ENCODE measurements at regions not wholly inside any gene's neighbourhood (a gene's known extent, or its start where the extent isn't known, plus 50 kb on each side); places are given as distances from the start of the nearest gene placed in this dataset.

- TF ChIP-seq CTCF (IDR thresholded peaks at IDR 0.05 in 8 of 11, conservative IDR thresholded peaks at IDR 0.05 in 3 of 11) (no peak), POLR2AphosphoS5 (IDR thresholded peaks at IDR 0.05) (no peak)
Observed at GRCh38 chr4:125573368-125573767, 258.6 kb downstream of the FAT4 start.

Measured in spleen (tissue), 7 donors.